GDM1 (cell line): ENCODE measurements at regions not wholly inside any gene's neighbourhood (a gene's known extent, or its start where the extent isn't known, plus 50 kb on each side); places are given as distances from the start of the nearest gene placed in this dataset.
"Not testable (repeated sequence)": the region's sequence is repeated elsewhere in the genome, so short reads cannot be mapped to it uniquely, and the experiment has no call there.

ENCODE experiments used
- DNase-seq: peaks from one replicate; lab custom pipeline; 2025; lab: John Stamatoyannopoulos, UW

- DNase-seq, result no peak
Observed at GRCh38 chr13:58619396-58620113, 988.0 kb downstream of the PCDH17 start.

- DNase-seq, result no peak
Observed at GRCh38 chr13:58620176-58620575, 988.6 kb downstream of the PCDH17 start.

GRCh38 chr13:58625703-58626389 lies 994.3 kb downstream of the PCDH17 start:
- no peak for DNase-seq

- DNase-seq, result no peak
Observed at GRCh38 chr13:58630794-58631193, 999.2 kb downstream of the PCDH17 start.

GRCh38 chr13:58633226-58633625 lies 1001.7 kb downstream of the PCDH17 start:
- no peak for DNase-seq

GRCh38 chr13:58655086-58655485 lies 1023.5 kb downstream of the PCDH17 start:
- DNase-seq, result no peak

GRCh38 chr13:58660826-58661225 lies 1029.3 kb downstream of the PCDH17 start:
- DNase-seq, result no peak

- DNase-seq, result no peak
Observed at GRCh38 chr13:58666331-58666730, 1034.8 kb downstream of the PCDH17 start.

- DNase-seq, result no peak
Observed at GRCh38 chr13:58667096-58667495, 1035.6 kb downstream of the PCDH17 start.

- no peak for DNase-seq
Observed at GRCh38 chr13:58680115-58680514, 1048.6 kb downstream of the PCDH17 start.

GRCh38 chr13:58682616-58683015 lies 1051.1 kb downstream of the PCDH17 start:
- DNase-seq, result no peak

GRCh38 chr13:58687148-58687547 lies 1055.6 kb downstream of the PCDH17 start:
- DNase-seq, result no peak

- DNase-seq, result no peak
Observed at GRCh38 chr13:58698531-58698930, 1067.0 kb downstream of the PCDH17 start.

- DNase-seq, result no peak
Observed at GRCh38 chr13:58704953-58705352, 1073.4 kb downstream of the PCDH17 start.

GRCh38 chr13:58706421-58706820 lies 1074.9 kb downstream of the PCDH17 start:
- no peak for DNase-seq

- no peak for DNase-seq
Observed at GRCh38 chr13:58712191-58712590, 1080.6 kb downstream of the PCDH17 start.

- not testable (repeated sequence) for DNase-seq
Observed at GRCh38 chr13:58714016-58714415, 1082.5 kb downstream of the PCDH17 start.

- DNase-seq, result no peak
Observed at GRCh38 chr13:58721273-58721672, 1089.7 kb downstream of the PCDH17 start.

GRCh38 chr13:58728126-58728525 lies 1096.6 kb downstream of the PCDH17 start:
- no peak for DNase-seq

GRCh38 chr13:58729361-58729760 lies 1097.8 kb downstream of the PCDH17 start:
- no peak for DNase-seq

- DNase-seq, result no peak
Observed at GRCh38 chr13:58744686-58745085, 1113.1 kb downstream of the PCDH17 start.

- no peak for DNase-seq
Observed at GRCh38 chr13:58767566-58767965, 1136.0 kb downstream of the PCDH17 start.

- no peak for DNase-seq
Observed at GRCh38 chr13:58773280-58773859, 1141.8 kb downstream of the PCDH17 start.
